HG03558 (cell line): ENCODE measurements at regions not wholly inside any gene's neighbourhood (a gene's known extent, or its start where the extent isn't known, plus 50 kb on each side); places are given as distances from the start of the nearest gene placed in this dataset.
"Not testable (repeated sequence)": the region's sequence is repeated elsewhere in the genome, so short reads cannot be mapped to it uniquely, and the experiment has no call there.

Experiments
- ATAC-seq: cut with Tn5 transposase; IDR thresholded peaks from one replicate; pipeline ENCODE4 v1.9.1; 2021; ENCODE audit warnings: moderate number of reproducible peaks; ENCODE audit not compliant: unreplicated experiment; ENCODE audit errors: extremely low read depth

- no peak for ATAC-seq
Observed at GRCh38 chr13:64130171-64130570, 2714.5 kb upstream of the PCDH20 start.

GRCh38 chr13:64127856-64128255 is 2712.2 kb upstream of the PCDH20 start:
- no peak for ATAC-seq

DNA sequence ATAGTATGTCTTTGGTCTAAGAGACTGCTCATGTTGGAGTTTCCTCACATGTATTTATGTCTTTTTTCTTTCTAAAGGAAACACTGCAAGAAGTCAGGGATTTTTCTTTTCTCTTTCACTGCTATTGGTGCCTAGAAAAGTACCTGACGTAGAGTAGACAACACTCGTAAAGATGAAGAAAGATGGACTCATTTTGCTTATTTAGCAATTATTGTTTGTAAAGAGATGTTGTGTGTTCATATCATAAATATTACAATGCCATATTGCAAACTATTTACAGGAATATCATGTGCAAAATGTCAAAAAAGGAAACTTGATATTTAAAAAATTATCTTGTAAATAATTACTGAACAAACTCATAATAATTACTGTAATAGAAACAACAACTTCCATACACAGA is 2711.5 kb upstream of the PCDH20 start:
- no peak for ATAC-seq

- ATAC-seq: not testable (repeated sequence)
Observed at GRCh38 chr13:64121023-64121709, 2705.5 kb upstream of the PCDH20 start.

GRCh38 chr13:64099994-64100393 is 2684.3 kb upstream of the PCDH20 start:
- ATAC-seq: no peak

- ATAC-seq: no peak
Observed at GRCh38 chr13:64090311-64090710, 2674.7 kb upstream of the PCDH20 start.

- no peak for ATAC-seq
Observed at GRCh38 chr13:64088491-64088890, 2672.8 kb upstream of the PCDH20 start.

DNA sequence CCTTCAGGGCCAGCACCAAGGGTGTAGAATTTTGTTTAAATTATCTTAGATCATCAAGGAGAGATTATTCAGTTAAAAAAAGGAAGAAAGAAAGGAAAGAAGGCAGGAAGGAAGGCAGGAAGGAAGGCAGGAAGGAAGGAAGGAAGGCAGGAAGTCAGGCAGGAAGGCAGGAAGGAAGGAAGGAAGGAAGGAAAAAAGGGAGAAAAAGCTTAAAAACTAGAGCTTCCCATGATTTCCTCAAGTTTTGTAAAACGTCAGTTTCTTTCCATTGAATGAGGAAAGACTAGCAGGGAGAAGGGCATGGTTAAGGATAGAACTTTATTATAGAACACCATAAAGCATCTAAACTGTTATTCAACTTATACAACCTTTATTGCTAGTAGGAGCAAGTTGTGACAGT is 2672.0 kb upstream of the PCDH20 start:
- ATAC-seq: no peak

GRCh38 chr13:64083811-64084210 is 2668.2 kb upstream of the PCDH20 start:
- no peak for ATAC-seq

- ATAC-seq: no peak
Observed at GRCh38 chr13:64083396-64083795, 2667.7 kb upstream of the PCDH20 start.

- ATAC-seq: no peak
Observed at GRCh38 chr13:64078480-64078936, 2662.9 kb upstream of the PCDH20 start.

- no peak for ATAC-seq
Observed at GRCh38 chr13:64078025-64078424, 2662.4 kb upstream of the PCDH20 start.

DNA sequence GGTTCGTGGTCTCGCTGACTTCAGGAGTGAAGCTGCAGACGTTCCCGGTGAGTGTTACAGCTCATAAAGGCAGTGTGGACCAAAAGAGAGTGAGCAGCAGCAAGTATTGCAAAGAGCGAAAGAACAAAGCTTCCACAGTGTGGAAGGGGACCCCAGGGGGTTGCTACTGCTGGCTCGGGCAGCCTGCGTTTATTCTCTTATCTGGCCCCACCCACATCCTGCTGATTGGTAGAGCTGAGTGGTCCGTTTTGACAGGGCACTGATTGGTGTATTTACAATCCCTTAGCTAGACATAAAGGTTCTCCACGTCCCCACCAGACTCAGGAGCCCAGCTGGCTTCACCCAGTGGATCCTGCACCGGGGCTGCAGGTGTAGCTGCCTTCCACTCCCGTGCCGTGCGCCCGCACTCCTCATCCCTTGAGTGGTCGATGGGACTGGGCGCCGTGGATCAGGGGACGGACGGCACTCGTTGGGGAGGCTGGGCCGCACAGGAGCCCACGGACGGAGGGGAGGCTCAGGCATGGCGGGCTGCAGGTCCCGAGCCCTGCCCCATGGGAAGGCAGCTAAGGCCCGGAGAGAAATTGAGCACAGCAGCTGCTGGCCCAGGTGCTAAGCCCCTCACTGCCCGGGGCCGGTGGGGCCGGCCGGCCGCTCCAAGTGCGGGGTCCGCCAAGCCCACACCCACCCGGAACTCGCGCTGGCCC is 2661.6 kb upstream of the PCDH20 start:
- ATAC-seq: not testable (repeated sequence)

DNA sequence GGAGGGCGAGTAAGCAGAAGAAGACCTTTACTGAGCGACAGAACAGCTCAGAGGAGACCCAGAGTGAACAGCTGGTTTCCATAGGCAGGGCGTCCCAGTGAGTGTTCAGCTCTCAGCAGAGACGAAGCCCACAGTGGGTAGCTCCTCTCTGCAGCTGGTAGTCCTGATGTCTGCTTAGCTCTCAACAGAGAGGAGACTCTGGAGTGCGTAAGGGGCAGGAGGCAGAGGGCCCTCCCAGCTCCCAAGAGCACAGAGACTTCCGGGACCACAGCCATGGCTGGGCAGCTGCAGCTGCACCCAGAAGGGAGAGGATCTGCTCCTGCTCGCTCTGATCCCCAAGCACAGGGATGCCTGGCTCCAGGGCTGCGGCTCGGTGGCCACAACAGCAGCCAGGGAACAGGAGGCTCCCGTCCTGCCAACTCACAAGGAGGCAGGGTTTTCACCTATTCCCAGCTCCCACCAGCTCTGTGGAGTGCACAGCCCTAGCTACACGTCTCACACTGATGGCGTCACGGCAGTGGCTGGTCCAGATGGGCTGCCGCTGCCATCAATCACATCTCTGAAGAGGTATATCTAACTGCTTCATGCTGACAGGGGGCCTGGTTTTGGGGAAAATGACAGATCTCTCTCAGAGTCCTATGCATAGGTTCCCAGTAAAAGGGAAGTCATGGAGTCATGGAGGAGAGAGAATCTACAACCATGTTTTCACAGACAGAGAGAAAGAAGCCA is 2660.1 kb upstream of the PCDH20 start:
- no peak for ATAC-seq

- ATAC-seq: no peak
Observed at GRCh38 chr13:64074971-64075474, 2659.4 kb upstream of the PCDH20 start.

DNA sequence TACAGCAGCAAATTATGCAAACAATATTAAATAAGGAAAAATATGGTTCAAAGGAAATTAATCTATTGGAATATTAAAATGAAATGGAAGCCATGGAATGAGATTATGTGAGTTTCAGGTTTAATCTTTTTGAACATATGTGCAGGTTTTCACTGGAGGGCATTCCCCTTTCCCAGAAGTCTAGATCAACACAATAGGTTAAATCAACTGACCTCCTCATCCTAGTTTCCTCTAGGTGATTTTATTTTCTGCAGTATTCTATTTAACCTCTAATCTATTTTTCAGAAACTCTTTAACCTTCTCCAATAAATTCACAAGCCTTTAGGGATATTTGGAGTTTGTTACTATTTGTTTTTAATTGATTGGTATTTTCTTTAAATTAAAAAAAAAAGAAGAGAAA is 2657.6 kb upstream of the PCDH20 start:
- ATAC-seq: no peak

DNA sequence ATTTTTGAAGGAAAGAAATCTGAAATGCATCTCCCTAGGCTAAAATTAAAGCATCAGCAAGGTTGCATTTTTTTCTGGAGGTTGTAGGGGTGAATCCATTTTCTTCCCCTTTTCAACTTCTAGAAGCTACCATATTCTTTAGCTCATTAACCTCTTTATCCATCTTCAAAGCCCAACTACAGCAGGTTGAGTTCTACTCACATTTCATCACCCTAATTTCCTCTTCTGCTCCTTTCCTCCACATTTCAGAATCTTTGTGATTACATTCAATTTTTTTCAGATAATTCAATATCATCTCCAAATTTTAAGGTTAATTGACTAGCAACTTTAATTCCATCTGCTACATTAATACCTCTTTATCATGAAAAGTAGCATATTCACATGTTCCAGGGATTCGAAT is 2655.7 kb upstream of the PCDH20 start:
- ATAC-seq: no peak

DNA sequence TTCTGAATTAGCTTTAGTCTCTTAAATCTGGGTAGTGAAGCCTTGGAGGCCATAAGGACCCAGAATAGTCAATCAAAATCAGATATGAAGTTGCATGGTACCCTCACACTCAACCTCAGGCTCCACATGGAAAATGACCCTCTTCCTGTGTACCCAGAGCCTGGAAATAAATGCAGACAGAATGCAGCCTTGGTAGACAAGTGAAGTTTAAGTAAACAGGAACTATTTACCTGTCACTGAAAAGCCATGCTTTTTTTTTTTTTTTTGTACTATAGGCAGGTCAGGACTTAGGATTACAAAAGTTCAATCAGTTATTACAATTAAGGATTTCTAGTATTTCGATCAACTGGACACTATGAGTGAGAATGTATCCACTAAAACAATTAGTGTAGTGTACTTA is 2654.2 kb upstream of the PCDH20 start:
- ATAC-seq: no peak

GRCh38 chr13:64066711-64067110 is 2651.1 kb upstream of the PCDH20 start:
- ATAC-seq: no peak

- ATAC-seq: no peak
Observed at GRCh38 chr13:64061649-64062048, 2646.0 kb upstream of the PCDH20 start.
